ENCODE measurements at regions not wholly inside any gene's neighbourhood (a gene's known extent, or its start where the extent isn't known, plus 50 kb on each side); places are given as distances from the start of the nearest gene placed in this dataset.

DNA sequence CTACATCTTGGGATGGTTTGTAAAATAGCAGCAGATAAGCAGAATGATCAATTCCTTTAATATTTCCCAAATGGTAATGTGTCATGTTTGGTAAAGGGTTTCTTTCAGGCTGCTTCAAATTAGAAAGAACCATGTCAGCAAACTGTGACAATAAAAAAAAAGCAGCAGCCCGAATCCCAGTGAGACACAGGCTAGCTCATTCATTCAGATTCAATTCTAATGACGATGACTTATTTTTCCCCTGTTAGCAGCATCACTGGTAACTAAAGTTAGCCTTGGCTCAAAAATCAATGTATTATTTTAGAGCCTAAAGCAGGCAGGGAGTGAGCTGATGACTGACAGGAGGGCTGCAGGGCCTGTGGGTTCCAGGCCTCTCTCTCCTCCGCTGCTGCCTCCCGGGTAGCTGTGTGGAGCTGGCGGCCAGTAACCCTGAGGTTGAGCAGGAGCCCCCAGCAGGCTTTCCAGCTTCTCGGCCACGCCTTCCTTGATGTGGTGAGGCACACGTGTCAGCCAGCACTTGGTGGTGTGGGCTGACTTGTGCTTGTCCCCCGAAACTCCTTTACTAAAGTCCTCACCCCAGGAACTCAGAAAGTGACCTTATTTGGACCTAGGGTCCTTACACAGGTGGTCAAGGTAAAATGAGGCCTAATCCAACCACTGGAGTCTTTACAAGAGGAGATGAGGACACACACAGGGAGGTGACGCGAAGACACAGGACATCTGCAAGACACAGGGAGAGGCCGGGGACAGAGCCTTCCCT, 120.5 kb upstream of the HS6ST1 start:
- no peak for DNase-seq

- no peak for DNase-seq
These were observed 121.4 kb upstream of the HS6ST1 start for GRCh38 chr2:128439791-128440665.

- no peak for DNase-seq
These were observed 122.1 kb upstream of the HS6ST1 start for GRCh38 chr2:128440666-128441340.

DNA sequence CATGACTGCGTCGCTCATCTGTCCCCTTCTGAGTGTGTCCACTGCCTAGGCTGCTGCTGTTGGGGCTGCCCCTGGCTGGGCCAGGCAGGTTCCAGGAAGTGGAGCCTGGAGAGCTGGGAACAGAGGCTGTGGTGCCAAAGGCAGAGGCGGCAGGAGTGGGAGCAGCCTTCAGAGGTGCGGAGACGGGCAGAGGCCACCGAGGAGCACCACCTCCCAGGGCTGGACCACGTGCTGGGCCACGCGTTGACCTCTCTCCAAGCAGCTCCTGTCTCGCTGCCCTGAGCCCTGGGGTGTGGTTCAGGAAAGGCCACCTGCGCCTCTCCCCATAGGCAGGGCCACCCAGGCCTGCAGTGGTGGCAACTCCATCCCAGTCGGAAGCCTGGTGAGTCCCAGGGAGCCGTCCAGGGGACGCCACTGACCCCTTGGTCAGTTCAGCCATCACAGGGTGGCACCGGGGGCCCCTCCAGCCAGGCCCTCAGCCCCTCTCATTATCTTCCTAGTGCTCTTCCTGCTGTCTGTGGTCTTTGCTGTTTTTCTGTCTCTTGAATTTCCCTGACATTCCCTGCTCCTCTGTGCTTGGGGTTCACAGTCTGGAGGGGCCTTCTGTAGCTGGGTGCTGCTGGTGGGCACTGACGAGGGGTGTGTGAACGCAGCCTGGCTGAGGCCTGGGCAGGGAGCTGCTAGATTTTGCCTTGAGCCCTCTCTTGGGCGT, 122.8 kb upstream of the HS6ST1 start:
- DNase-seq, result no peak

- no peak for DNase-seq
These were observed 123.5 kb upstream of the HS6ST1 start for GRCh38 chr2:128442053-128442751.

DNA sequence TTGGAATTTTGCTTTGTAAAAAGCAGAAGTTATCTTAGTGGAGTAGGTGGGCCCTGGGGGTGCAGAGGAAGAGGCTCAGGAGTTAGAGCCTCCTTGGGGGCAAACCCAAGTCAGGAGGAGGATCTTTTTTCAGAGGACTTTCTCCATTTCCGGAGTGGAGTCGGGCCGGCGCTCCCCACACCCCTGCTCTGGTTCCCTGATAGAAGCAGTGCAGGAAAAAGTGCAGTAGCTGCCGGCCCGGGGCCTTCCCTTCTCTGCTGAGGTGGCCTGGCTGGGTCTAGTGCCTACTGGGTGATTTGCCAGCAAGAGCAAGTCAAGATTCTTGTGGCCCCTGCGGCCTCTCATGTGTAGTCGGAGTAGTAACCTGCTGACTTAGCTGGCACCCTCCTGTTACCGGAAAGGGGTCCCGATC, 124.2 kb upstream of the HS6ST1 start:
- DNase-seq, result no peak

GRCh38 chr2:128444121-128444771, 125.6 kb upstream of the HS6ST1 start:
- no peak for DNase-seq

DNA sequence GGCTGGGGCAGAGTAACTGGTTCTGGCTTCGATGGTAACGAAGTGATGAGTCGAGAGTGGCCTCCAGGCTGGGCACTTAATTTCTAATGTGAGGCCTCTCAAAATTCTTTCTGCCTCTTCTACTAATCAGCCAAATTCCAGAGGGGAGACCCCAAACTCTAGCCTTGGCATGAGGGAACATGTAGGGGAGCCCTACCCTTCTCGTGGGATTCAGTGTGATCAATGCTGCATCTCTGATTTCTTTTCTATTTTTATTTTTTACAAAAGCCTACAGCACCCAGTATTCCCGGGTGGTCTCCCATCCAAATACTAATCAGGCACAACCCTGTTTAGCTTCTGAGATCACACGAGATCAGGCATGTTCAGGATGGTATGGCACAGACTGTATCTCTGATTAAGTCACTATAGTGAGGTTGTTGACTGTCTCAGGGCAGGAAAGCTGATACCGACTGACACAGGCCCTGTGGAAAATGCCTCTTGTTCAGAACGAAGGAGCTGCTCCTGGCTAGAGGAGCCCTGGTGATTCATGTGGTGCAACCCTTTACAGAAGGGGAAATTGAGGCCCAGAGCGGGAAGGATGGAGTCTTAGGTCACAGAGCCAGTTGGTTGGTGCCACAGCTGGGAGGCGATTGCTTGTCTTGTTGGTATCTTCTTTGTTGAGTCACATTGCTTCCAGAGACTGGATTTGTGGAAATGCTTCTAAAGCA, 126.3 kb upstream of the HS6ST1 start:
- DNase-seq, result no peak

GRCh38 chr2:128445523-128445900, 126.8 kb upstream of the HS6ST1 start:
- no peak for DNase-seq

- no peak for DNase-seq
These were observed 127.6 kb upstream of the HS6ST1 start for GRCh38 chr2:128446049-128446873.

- DNase-seq, result no peak
These were observed 128.3 kb upstream of the HS6ST1 start for GRCh38 chr2:128446874-128447537.

- no peak for DNase-seq
These were observed 128.9 kb upstream of the HS6ST1 start for GRCh38 chr2:128447538-128447995.

GRCh38 chr2:128448331-128449225, 129.9 kb upstream of the HS6ST1 start:
- DNase-seq, result no peak

DNA sequence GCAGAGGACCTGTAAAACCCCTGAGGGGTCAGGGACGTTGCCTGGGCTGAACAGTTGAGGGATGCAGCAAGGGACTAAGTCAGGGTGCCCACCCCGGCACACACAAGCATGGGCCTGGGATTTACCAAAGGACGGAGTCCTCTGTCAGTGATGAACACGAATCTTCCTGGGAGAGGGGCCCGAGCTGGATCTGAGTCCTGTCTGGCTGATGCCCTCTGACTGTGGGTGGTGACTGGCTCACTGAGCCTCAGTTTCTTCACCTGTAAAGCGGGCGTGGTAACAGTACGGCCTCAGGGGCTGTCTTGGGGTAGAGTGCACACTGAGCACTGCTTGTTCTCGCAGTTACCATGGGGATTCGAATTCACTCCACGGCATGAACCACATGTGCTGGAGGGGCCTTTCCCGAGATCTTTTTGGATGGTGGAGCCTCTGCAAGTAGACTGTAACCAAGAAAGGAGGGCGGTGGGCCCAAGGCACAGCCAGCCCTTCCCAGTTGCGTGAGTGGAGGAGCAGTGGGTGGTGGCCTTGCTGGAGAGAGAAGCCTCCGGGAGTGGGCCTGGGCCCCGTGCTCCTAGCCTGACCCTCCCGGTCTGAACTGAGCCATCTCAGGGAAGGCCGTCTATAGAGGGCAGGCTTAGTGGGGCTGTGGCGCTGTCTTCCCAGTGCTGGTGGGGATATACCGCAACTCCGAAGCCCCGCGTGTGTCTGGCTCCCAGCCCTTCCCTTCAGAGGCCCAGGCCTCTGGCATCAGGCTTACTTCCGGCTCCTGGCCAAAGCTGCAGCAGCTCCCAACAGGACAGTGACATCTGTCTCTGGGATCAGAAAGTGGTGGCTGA, 130.8 kb upstream of the HS6ST1 start:
- DNase-seq, result no peak

GRCh38 chr2:128450211-128451024, 131.8 kb upstream of the HS6ST1 start:
- DNase-seq, result no peak

Measured in CD4-positive, alpha-beta T cell treated with Interleukin-17A for 4 hours (primary cell).